ENCODE measurements at regions not wholly inside any gene's neighbourhood (a gene's known extent, or its start where the extent isn't known, plus 50 kb on each side); places are given as distances from the start of the nearest gene placed in this dataset.

GRCh38 chr1:13916530-13916929 is 216.5 kb downstream of the PRDM2 start:
- no peak for TF ChIP-seq CTCF (conservative IDR thresholded peaks at IDR 0.05; ENCODE audit: low read depth, low read length)
- no peak for TF ChIP-seq EZH2 (IDR thresholded peaks at IDR 0.05; ENCODE audit: borderline replicate concordance, low read depth, low read length, poor library complexity, severe bottlenecking)

Measured in A673 (cell line).